GM18951 (cell line): ENCODE measurements at regions not wholly inside any gene's neighbourhood (a gene's known extent, or its start where the extent isn't known, plus 50 kb on each side); places are given as distances from the start of the nearest gene placed in this dataset.

Source experiments
- POLR2A ChIP-seq: IDR thresholded peaks from 4 replicates; pipeline ENCODE4 v1.6.1; 2011; ENCODE audit warnings: mild to moderate bottlenecking; ENCODE audit not compliant: insufficient read length, insufficient read depth; ENCODE audit errors: extremely low read depth
- in situ Hi-C: fragments of 300-500 bp; cut with MboI; formaldehyde crosslinking; loops from one replicate; pipeline ENCODE4 v1.12.0; 2022; ENCODE audit warnings: low sequenced_read_pairs, mixed read lengths, inconsistent platforms; ENCODE audit not compliant: unreplicated experiment

DNA sequence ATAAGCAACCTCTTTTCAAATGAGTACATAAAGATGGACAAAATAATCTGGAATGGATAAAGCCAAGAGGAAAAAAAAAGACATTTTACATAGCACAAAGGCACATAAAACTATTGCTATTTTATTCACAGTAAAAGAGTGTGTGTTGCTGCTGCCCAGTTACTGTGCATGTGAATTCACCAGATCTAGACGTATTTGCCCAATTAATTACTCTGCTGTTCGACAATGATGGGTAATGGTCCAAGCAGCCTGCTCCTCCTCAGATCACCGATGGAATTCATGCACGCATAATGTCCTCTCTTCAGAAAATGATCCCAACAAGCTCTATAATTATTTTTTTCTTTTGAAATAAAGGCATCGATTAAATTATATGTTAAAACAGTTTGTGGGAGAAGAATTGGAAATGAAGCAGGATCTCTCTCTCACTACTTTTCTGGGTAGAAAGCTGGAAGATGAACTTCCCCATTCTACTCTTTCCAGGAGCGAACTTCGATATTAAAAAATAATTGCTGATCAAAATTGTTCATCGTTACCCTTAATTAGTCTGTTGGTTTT is 357.4 kb upstream of the CCNH start:
- in situ Hi-C loops, result no loop called here
- TF ChIP-seq POLR2A, result no peak

- no peak for TF ChIP-seq POLR2A
- in situ Hi-C loops, result no loop called here
Observed at GRCh38 chr5:87769157-87769556, 356.4 kb upstream of the CCNH start.

DNA sequence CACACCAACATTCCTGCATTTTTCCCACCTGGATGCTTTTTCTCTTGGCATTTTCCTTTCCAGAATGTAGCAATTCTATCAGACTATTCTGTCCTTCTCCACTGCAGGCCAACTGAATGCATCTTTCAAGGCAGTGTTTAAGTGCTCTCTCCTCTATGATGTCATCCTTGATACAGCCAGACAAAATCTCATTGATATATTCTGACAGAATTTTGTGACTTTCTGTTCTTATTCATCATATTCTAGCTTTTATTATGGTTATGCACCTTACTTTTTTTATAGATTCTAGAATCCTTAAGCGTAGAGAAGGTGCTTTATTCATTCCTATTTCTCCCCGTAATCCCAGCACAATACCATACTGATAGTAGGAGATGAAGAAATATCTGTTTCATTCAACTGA is 355.5 kb upstream of the CCNH start:
- in situ Hi-C loops, result no loop called here
- no peak for TF ChIP-seq POLR2A

DNA sequence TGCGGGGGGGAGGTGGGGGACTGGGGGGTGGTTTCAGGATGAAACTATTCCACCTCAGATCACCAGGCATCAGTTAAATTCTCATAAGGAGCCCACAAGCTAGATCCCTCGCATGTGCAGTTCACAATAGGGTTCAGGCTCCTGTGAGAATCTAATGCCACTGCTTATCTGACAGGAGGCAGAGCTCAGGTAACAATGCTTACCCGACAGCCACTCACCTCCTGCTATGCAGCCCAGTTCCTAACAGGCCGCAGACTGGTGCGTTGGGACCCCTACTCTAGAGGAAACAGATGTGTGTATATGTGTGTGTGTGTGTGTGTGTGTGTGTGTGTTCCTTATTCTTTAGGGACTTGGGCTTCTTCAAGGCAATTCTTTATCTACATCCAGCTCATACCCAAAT is 352.3 kb upstream of the CCNH start:
- TF ChIP-seq POLR2A, result no peak
- in situ Hi-C loops, result no loop called here

- TF ChIP-seq POLR2A, result no peak
- in situ Hi-C loops, result no loop called here
Observed at GRCh38 chr5:87762631-87763030, 349.9 kb upstream of the CCNH start.

GRCh38 chr5:87756951-87757350 is 344.2 kb upstream of the CCNH start:
- in situ Hi-C loops, result no loop called here
- TF ChIP-seq POLR2A, result no peak

GRCh38 chr5:87755360-87755759 is 342.6 kb upstream of the CCNH start:
- in situ Hi-C loops, result no loop called here
- no peak for TF ChIP-seq POLR2A

- in situ Hi-C loops, result no loop called here
- no peak for TF ChIP-seq POLR2A
Observed at GRCh38 chr5:87754009-87754757, 341.5 kb upstream of the CCNH start.

DNA sequence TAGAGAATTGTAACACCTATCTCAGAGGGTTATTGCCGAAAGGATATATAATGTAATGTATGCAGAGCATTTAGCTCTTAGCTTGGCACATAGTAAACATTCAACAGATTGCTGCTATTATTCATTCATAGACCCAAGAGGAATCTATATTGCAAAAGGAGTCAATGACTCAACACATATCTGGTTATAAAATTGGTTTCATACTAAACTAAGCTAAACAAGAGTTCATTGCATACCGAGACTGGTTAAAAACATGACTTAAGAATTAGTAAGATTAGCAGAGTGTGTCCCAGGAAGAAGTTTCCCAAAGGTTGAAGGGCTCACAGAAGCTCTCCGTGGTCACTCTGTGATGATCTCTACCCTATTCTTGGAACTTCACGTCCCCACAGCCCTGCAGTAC is 339.6 kb upstream of the CCNH start:
- no peak for TF ChIP-seq POLR2A
- in situ Hi-C loops, result no loop called here

- in situ Hi-C loops, result no loop called here
- no peak for TF ChIP-seq POLR2A
Observed at GRCh38 chr5:87751824-87752223, 339.1 kb upstream of the CCNH start.

GRCh38 chr5:87746891-87747377 is 334.2 kb upstream of the CCNH start:
- TF ChIP-seq POLR2A, result no peak
- in situ Hi-C loops, result no loop called here

DNA sequence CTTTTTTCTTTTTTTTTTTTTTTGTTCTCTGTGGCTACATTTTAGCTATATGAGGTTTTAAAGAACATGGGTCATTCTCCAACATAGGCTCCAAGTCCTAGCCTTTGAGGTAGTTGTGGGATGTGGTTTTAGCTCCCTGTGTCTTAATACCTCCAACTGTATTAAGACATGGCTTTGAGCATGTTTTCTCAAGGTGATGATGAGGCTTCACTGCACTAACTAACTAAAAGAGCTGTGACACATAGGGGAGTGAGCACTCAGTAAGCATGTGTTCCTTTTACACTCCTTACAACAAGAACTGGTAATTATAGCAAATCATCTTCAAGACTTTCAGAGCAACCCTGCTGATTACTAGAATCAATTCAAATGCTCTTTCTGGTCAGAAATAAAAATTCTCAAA is 333.6 kb upstream of the CCNH start:
- in situ Hi-C loops, result no loop called here
- TF ChIP-seq POLR2A, result no peak

DNA sequence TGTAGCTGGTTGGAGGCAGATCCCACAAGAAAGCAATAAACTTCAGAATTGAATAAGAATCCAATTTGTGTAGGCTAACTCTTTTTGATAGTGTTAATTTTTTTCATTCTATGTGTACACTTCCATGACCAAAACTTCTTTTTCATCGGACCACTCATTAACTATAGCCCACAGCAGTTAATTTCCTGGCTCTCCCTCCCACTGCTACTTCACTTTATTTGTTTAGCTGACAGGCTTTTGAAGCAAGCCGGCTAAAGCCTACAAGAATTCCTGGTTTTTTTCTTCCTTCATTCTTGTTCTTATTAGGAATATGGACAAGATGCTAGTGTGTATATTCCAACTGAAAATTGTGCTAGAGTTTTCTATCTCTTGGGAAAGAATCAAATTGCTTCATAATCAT is 329.2 kb upstream of the CCNH start:
- in situ Hi-C loops, result no loop called here
- no peak for TF ChIP-seq POLR2A

DNA sequence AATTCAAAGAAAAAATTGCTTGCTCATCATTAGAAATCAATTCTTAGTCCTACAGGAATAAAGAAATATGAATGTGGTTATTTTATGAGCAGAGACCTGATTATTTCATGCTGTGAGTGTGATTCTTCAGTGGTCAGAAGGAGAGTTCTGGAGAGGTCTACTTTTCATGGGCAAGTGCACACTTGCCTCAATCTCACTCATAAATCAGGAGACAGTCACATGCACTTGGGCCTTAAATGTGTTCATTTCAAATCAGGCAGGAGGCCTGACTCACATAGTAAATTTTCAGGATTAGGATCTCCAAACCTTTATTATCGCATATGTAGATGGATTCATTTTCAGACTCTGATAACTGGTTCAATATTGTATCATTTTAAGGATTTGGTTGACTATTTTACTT is 323.2 kb upstream of the CCNH start:
- in situ Hi-C loops, result no loop called here
- no peak for TF ChIP-seq POLR2A
